ENCODE measurements at regions not wholly inside any gene's neighbourhood (a gene's known extent, or its start where the extent isn't known, plus 50 kb on each side); places are given as distances from the start of the nearest gene placed in this dataset.
A peak's percentile ranks its signal among the peaks of the same experiment; 100 is the strongest.

- DNase-seq = no peak
These were observed 72.3 kb downstream of the FAM76B start for GRCh38 chr11:95717314-95717713.

DNA sequence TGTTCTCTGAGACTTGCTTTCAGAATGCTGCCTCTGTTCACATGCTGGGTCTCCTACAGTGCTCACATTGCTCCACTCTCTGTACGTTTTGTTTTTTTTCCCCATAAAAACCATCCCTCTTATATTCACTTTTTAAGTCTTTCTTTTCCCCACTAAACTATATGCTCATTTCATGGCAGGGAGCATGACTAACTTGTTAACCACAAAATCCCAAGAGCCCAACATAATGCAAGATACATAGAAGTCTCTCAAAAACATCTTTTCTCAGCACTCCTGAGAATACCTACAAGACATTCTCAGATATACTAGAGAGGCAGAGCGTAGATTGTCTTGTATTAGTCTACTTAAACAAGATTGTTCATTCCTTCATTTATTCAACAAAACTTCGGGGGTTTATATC lies 73.3 kb downstream of the FAM76B start:
- no peak for DNase-seq

- no peak for DNase-seq
These were observed 73.8 kb downstream of the FAM76B start for GRCh38 chr11:95715777-95716241.

GRCh38 chr11:95714843-95715776 lies 74.5 kb downstream of the FAM76B start:
- no peak for DNase-seq

GRCh38 chr11:95713428-95713827 lies 76.2 kb downstream of the FAM76B start:
- no peak for DNase-seq

- DNase-seq = no peak
These were observed 77.7 kb downstream of the FAM76B start for GRCh38 chr11:95711945-95712221.

DNA sequence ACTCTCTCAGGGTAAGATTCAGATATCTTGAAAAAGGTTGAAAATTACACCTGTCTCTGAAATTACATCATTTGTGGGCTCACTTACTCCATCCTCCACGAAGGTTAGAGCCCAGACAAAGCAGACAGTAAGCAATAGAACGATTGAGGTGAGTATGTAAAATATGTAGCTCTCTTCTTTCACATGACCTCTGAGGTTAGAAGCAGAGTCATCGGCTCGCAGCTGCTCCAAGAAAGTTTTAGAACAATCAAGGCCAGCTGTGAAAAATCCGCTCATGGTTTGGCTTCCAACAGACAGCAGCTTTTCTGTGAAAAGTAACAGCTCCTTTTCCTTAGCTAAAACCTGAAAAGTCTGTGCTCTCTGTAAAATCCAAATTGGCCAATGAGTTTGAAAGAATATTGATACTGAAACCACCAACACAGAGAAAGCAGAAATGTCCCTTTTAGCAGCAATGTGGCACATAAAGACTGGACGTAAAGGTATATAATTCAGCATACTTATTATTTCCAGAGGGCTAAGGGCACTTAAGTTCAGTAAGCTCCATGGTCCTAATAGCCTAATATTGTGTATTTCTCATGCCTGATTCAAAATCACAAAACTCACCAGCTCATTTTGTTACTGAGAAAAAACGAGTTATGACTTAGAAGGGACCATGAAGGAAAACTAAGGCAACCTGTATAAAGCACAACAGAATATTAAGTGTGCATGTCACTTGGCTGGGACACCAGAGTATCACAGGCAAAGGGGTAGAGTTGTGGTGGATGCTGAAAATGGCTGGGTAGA lies 78.2 kb downstream of the FAM76B start:
- no peak for DNase-seq

DNA sequence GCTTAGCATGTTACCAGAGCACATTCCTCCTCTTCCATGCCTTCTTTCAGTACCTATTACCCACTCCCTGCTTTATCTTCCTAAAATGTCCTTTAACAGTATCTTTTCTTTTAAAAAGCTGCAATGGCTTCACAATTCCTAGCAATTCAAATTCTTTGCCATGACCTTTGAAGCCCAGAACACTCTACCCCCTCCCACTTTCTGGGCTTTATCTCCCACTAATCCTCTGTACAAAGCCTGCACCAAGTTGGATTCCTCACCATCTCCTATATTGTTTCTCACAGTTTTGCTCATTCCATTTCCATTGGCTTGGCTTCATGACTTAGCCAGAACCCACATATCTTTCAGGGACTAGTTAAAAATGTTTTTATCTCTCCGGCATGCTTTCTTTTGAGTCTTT lies 80.9 kb downstream of the FAM76B start:
- DNase-seq = no peak

GRCh38 chr11:95706974-95707387 lies 82.6 kb downstream of the FAM76B start:
- no peak for DNase-seq

GRCh38 chr11:95705485-95706124 lies 84.0 kb downstream of the FAM76B start:
- DNase-seq = peak; percentile 29

- no peak for DNase-seq
These were observed 84.7 kb downstream of the FAM76B start for GRCh38 chr11:95704865-95705264.

GRCh38 chr11:95703049-95703448 lies 86.5 kb downstream of the FAM76B start:
- DNase-seq = no peak

DNA sequence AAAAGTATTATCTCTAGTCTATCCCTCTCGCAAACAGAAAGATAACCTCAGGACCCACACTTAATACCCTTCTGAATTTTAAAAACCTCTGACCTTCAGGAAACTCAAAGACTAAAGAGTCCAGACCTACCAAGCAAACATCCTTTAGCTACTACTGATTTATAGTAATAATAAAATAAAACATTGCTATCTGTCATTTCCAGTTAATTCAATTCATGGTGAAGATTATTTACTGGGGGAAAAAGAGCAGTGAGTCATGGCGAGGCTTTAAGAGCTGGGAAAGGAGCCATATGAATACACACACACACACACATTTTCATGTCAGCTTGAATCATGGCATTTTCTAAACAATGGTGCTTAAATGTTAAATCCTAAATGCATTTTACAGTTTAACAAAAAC lies 87.1 kb downstream of the FAM76B start:
- no peak for DNase-seq

GRCh38 chr11:95700471-95700817 lies 89.1 kb downstream of the FAM76B start:
- DNase-seq = no peak

DNA sequence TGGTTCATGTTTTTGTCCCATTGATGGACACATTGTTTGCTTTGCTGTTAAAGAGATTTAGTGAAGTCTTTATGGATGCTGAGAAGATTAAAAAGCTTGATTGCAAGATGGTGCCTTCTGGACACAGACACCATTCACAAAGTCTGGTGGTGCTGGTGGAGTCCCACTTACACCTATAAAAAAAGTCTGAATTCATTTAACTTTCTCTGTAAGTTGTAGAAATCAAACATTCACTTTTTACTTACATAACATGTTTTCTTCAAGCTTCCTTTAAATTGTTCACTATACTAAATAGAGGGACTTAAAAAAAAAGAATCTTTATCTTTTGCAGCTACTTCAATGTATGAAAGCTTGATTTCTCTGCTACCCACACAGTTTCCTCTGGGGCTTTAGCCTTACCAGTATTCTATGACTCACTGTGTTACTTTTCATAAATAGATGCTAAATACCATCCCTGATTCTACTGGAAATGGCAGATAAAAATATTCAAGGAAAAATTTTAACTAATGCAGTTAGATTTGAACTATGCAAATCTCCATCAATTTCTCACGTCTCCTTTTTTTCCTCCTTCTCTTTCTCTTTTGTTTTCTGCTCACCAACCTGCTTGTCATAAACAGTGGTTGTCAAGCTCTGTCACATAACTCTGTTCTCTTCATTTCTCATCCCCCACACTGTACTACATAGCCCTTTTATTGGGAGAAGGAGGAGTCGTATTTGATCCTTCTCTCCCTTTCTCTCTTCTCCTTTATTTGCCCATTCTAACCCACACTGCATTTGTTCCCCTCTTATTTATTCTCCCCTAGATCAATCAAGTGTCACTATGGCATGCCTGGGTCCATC lies 89.7 kb downstream of the FAM76B start:
- no peak for DNase-seq

DNA sequence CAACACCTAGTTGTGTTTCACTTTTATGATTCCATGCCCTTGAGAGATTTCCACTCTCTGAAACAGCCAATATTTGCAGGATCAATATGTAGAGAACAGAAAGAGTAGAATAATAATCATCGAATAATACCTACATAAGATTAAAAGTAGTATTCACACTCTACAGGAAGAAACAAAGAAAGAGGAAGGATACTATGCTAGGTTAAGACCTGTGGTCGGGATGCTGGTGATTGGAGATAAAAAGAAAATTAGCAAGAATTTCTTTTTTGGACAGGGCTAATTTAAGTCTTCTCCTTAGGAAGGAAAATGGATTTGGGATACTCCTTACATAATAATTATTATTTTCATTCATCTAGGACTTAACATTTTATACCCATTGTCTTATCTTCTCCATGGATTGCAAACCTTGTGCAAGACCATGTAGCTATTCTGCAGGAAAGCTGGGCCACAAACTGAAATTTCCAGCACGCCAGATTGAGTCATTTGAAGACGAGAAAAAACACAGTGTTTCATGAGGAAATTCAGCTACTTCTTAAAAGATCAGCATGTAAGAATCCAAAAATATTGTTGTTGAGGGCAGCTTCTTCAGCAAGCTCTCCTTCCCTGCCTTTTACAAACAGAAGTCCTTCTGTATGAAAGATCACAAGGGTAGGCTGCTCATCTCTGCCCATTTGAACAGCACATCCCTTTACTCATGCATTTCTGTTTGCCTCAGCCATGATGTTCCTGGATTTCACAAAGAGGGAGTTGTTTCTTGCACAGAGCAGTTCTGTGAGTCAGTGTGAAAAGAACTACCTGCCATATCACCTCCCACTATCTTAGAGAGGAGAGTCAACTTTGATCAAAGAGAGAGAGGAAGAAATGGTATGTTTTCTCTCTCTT lies 90.7 kb downstream of the FAM76B start:
- no peak for DNase-seq

GRCh38 chr11:95697614-95698408 lies 91.8 kb downstream of the FAM76B start:
- no peak for DNase-seq

DNA sequence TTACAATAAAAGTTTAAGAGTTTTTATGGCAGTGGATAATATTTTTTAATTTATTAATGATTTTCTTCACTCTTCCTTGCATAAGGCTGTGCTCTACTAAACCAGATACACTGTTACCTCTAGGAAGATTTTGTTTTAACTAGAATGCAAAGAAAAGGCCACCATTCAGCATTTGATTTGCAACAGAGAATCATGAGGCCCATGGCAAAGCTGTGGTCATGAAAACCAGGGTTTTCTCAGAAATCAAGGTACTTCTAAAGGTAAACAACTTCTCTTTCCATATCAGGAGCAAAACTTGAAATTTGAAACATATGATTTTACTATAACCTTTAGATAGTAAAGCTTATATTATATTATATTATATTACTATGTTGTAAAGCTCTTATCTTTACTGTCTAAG lies 94.4 kb downstream of the FAM76B start:
- DNase-seq = no peak

- no peak for DNase-seq
These were observed 96.3 kb downstream of the FAM76B start for GRCh38 chr11:95693298-95693697.

- no peak for DNase-seq
These were observed 96.9 kb downstream of the FAM76B start for GRCh38 chr11:95692526-95693260.
